Subcutaneous abdominal adipose tissue (tissue), 5 donors: ENCODE measurements at regions not wholly inside any gene's neighbourhood (a gene's known extent, or its start where the extent isn't known, plus 50 kb on each side); places are given as distances from the start of the nearest gene placed in this dataset.
"Not testable (repeated sequence)": the region's sequence is repeated elsewhere in the genome, so short reads cannot be mapped to it uniquely, and the experiment has no call there.

Experiments
- H3K27ac ChIP-seq: one replicate; pipeline ENCODE4 v1.7.0; 2013; ENCODE audit warnings: low read depth, mild to moderate bottlenecking, inconsistent platforms, low read length, moderate library complexity
- H3K27me3 ChIP-seq, 5 donors: one replicate each; pipeline ENCODE4 v1.7.0; 2013; ENCODE audit warnings: low read length in 5 of 5, inconsistent platforms in 1 of 5; ENCODE audit not compliant: control insufficient read depth in 5 of 5, insufficient read depth in 4 of 5
- H3K36me3 ChIP-seq, 5 donors: one replicate each; pipeline ENCODE4 v1.7.0; 2013; ENCODE audit warnings: low read length in 5 of 5; ENCODE audit not compliant: control insufficient read depth in 5 of 5, insufficient read depth in 5 of 5
- H3K4me1 ChIP-seq, 5 donors: one replicate each; pipeline ENCODE4 v1.7.0; 2013; ENCODE audit warnings: low read length in 5 of 5, mild to moderate bottlenecking in 3 of 5, moderate library complexity in 1 of 5; ENCODE audit not compliant: control insufficient read depth in 5 of 5, insufficient read depth in 5 of 5
- H3K4me3 ChIP-seq, 5 donors: one replicate each; pipeline ENCODE4 v1.7.0; 2013; ENCODE audit warnings: low read length in 5 of 5, low read depth in 1 of 5
- H3K9ac ChIP-seq, 5 donors: one replicate each; pipeline ENCODE4 v1.7.0; 2013; ENCODE audit warnings: low read length in 5 of 5, mild to moderate bottlenecking in 4 of 5, moderate library complexity in 3 of 5
- H3K9me3 ChIP-seq, 5 donors: one replicate each; pipeline ENCODE4 v1.7.0; 2013; ENCODE audit warnings: low read length in 5 of 5; ENCODE audit not compliant: control insufficient read depth in 5 of 5
- donor health status: healthy.
- donor health status: healthy.
- donor health status: healthy.
- donor health status: healthy.
- donor health status: healthy.

DNA sequence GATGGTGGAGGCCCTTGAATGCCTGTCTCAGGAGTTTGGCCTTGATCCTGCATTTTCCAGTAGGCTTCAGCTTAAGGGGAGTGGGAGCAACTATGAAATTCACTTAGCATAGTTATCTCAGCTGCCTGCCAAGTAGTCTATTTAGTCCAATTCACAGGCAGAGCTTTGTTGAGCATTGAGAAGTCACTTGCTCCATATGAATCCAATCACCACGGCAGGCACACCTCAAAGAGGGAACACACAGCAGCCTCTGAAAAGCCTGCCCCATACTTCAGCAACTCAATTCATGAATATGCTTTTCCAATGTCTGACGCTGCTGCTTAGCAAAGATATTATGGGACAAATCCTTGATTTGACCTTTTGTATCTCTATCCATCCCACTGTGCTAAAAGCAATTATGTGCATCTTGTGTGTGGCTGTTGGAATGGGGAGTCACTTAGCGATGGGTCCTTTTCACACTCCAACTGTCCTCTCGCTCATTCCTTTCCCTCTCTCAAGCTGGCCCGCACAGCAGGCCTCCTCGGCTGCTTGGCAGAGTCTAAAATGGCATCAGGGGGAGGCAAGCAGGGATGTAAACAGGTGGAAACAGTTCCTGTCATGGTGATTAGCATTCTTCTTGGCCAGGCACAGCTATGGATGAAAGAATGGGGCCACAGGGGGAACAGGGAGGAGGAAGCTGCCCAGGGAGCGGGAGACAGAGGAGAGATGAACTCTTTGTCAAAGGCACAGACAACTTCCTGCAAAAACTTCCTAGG is 56.0 kb upstream of the LRPPRC start:
- H3K9me3 ChIP-seq = no peaks in the 10 kb centered on the region
- no peak overlapping the region for H3K27ac ChIP-seq
- H3K9ac ChIP-seq = no peak overlapping the region
- H3K4me3 ChIP-seq = no peak overlapping the region
- no peaks in the 10 kb centered on the region for H3K4me1 ChIP-seq
- no peaks in the 10 kb centered on the region for H3K27me3 ChIP-seq
- H3K36me3 ChIP-seq = no peaks in the 10 kb centered on the region

DNA sequence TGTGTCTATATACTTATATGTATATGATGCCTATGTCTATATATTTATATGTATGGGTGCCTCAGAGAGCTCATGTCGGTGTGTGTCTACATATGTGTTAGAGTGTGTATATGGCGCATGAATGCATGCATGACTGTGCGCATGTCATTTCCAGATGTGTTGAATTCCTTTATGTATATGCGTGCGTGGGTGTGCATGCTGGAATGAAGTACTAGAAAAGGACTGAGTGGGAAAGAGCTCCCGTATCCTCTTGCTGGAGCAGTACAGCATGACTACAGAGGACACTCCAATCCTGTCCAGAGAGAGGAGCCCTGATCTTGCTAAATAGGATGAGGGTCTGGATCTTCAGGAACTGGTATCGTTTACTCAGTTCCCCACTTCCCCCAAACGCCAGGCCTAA is 56.8 kb upstream of the LRPPRC start:
- Histone ChIP-seq H3K36me3 (no peaks in the 10 kb centered on the region), H3K4me3 (no peak overlapping the region), H3K27ac (no peak overlapping the region), H3K4me1 (no peaks in the 10 kb centered on the region), H3K9ac (no peak overlapping the region), H3K9me3 (no peaks in the 10 kb centered on the region), H3K27me3 (no peaks in the 10 kb centered on the region)

DNA sequence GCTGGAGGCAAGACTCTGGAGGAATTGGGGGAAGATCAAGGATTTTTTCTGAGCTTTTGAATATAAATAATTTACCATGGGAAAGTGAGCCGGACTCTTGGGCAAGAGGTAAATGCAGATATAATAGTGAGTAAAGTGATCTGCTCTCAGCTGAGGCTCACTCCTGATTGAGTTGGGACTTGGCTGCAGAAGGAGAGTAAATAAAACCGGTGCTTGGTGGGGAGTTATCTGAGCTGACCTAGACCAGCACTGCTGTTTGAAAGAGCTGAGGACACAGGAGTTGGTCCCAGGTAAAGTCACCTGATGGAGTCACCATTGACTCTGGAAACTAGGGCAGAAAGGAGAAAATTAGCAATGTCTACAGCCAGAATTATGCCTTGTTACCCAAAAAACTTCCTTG is 57.3 kb upstream of the LRPPRC start:
- Histone ChIP-seq H3K36me3 (no peaks in the 10 kb centered on the region), H3K27ac (no peak overlapping the region), H3K9me3 (no peaks in the 10 kb centered on the region), H3K4me1 (no peaks in the 10 kb centered on the region), H3K4me3 (no peak overlapping the region), H3K27me3 (no peaks in the 10 kb centered on the region), H3K9ac (no peak overlapping the region)

DNA sequence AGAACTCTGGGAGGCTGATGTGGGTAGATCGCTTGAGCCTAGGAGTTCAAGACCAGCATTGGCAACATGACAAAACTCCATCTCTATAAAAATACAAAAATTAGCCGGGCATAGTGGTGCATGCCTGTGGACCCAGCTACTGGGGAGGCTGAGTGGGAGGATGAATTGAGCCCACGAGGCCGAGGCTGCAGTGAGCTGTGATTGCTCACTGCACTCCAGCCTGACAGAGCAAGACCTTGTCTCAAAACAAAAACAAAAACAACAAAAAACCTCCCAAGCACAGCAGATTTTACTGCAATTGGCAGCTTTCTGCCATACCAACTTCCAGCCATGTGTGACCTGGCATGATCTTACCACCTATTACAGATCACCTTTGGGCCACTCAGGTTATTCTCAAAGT is 57.7 kb upstream of the LRPPRC start:
- H3K4me3 ChIP-seq = no peak overlapping the region
- no peak overlapping the region for H3K27ac ChIP-seq
- H3K27me3 ChIP-seq = no peaks in the 10 kb centered on the region
- no peaks in the 10 kb centered on the region for H3K4me1 ChIP-seq
- H3K36me3 ChIP-seq = no peaks in the 10 kb centered on the region
- H3K9me3 ChIP-seq = no peaks in the 10 kb centered on the region
- H3K9ac ChIP-seq = no peak overlapping the region

DNA sequence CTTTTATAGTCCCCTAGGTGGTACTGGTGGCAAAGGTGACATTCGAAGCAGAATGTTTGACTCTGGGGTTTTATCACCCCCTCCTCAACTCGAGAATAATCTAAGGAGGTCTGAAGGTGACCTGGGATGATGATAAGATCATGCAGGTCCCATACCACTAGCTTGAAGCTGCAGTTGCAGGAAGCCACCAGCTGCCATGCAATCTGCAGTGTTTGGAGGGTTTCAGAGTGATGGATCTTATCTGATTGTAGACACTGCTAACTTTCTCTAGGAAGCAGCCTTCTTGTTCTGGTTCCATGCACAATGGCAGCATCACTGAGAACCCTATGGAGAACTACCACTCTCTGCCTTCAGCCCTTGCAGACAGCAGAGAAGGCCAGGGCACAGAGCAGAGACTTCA is 59.4 kb upstream of the LRPPRC start:
- Histone ChIP-seq H3K36me3 (no peaks in the 10 kb centered on the region), H3K4me3 (no peak overlapping the region), H3K9me3 (no peaks in the 10 kb centered on the region), H3K4me1 (no peaks in the 10 kb centered on the region), H3K27me3 (no peaks in the 10 kb centered on the region), H3K27ac (no peak overlapping the region), H3K9ac (no peak overlapping the region)

DNA sequence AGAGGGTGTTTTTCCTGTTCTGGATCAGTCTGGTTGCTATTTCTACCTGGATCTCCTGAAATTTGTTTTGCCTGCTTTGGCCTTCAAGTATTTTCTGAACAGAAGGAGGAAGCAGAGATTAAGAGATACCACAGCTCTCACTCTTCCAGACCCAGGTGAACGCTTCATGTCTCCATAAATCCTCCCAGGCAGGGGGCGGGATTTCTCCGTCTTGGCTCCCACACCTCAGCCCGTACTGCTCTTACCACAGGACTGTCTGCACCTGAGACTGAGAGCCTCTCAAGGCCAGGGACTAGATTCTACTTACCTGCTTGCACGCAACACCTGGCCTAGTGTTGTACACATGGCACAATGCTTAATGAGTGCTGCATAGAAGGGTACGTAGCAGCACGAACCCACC is 59.9 kb upstream of the LRPPRC start:
- H3K4me3 ChIP-seq = no peak overlapping the region

DNA sequence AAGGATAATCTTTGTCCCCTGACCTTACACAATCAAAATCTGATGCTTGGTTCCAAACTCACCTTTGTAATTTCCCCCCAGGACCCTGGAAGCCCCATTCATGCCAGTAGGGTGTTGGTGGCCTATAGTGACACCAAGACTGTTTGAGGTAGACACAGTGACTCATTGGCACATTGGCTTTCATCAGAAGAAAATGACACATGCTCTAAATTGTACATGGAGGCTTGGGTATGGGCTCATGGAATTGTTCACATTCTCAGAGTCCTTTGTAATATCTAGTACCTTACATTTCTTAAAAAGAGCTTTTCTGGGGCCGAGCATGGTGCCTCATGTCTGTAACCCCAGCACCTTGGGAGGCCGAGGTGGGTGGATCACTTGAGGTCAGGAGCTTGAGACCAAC is 61.2 kb upstream of the LRPPRC start:
- Histone ChIP-seq H3K4me1 (peaks cover 0 to 2% (median 0%) of the 10 kb centered on the region in 5 donors), H3K9me3 (no peaks in the 10 kb centered on the region), H3K36me3 (no peaks in the 10 kb centered on the region), H3K27me3 (no peaks in the 10 kb centered on the region), H3K27ac (no peak overlapping the region), H3K4me3 (no peak overlapping the region), H3K9ac (no peak overlapping the region)

More for the DNA sequence above, 59.9 kb upstream of the LRPPRC start:
- Histone ChIP-seq H3K36me3 (no peaks in the 10 kb centered on the region), H3K27me3 (no peaks in the 10 kb centered on the region), H3K9ac (no peak overlapping the region), H3K9me3 (no peaks in the 10 kb centered on the region), H3K4me1 (no peaks in the 10 kb centered on the region), H3K27ac (no peak overlapping the region)

DNA sequence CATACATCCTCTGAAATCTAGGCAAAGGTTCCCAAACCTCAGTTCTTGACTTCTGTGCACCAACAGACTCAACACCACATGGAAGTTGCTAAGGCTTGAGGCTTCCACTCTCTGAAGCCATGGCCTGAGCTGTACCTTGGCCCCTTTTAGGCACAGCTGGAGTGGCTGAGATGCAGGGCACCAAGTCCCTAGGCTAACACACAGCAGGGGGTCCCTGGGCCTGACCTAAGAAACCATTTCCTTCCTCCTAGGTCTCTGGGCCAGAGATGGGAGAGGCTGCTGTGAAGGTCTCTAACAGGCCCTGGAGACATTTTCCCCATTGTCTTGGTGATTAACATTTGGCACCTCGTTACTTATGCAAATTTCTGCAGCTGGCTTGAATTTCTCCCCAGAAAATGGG is 64.5 kb upstream of the LRPPRC start:
- not testable (repeated sequence) for H3K9me3 ChIP-seq, H3K9ac ChIP-seq, H3K4me3 ChIP-seq, H3K27ac ChIP-seq, H3K4me1 ChIP-seq, H3K36me3 ChIP-seq, H3K27me3 ChIP-seq

DNA sequence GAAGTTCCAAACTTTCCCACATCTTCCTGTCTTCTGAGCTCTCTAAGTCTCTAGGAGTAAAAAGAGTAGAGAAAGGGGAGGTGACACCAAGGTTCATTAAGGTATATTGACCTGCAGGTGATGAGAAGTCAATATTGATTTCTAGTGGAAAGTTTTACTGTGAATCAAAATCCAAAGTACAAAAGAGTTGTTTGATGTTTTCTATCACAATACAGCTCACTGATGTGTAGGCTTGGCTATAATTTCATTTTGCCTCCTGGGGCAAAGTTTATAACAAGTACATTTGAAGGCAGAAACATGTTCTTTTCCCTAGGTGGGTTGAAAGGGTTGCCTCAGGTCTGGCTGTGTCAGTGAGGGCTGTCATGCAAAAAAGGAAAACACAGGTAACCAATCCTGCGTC is 65.2 kb upstream of the LRPPRC start:
- no peak overlapping the region for H3K27ac ChIP-seq

DNA sequence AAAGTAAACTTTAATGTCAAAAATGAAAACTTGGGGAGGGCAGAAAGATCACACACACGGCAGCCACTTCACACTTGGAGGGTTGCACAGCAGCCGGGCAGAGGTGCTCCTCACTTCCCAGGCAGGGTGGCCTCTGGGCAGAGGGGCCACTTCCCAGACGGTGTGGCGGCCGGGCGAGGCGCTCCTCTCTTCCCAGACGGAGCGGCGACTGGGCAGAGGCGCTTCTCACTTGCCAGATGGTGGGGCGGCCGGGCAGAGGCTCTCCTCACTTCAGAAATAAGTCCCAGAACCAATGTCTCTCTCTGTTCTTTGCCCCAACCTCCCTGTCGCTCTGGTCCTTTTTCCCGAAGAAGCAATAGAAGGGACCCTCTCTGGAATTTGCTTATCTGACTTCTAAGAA is 65.7 kb upstream of the LRPPRC start:
- Histone ChIP-seq H3K4me1 (peaks cover 0 to 6% (median 0%) of the 10 kb centered on the region in 5 donors), H3K36me3 (no peaks in the 10 kb centered on the region), H3K4me3 (no peak overlapping the region), H3K9ac (no peak overlapping the region), H3K9me3 (no peaks in the 10 kb centered on the region), H3K27me3 (no peaks in the 10 kb centered on the region), H3K27ac (no peak overlapping the region)

More for the DNA sequence above, 65.2 kb upstream of the LRPPRC start:
- no peak overlapping the region for H3K4me3 ChIP-seq
- no peak overlapping the region for H3K9ac ChIP-seq
- H3K27me3 ChIP-seq = no peaks in the 10 kb centered on the region
- peaks cover 0 to 6% (median 0%) of the 10 kb centered on the region in 5 donors for H3K4me1 ChIP-seq
- no peaks in the 10 kb centered on the region for H3K9me3 ChIP-seq
- H3K36me3 ChIP-seq = no peaks in the 10 kb centered on the region
